OCI-LY1 (cell line): ENCODE measurements at regions not wholly inside any gene's neighbourhood (a gene's known extent, or its start where the extent isn't known, plus 50 kb on each side); places are given as distances from the start of the nearest gene placed in this dataset.

Source experiments
- H2AFZ ChIP-seq: fragments of 200-600 bp; sonication (generic), shearing (Covaris generic); 2 replicates; pipeline ENCODE4 v1.6.0; 2014; ENCODE audit warnings: antibody characterized with exemption, mild to moderate bottlenecking, low read length
- H3F3A ChIP-seq: fragments of 200-600 bp; sonication (generic), shearing (Covaris generic); 2 replicates; pipeline ENCODE4 v1.6.0; 2014; ENCODE audit warnings: mild to moderate bottlenecking, antibody characterized with exemption, low read length, moderate library complexity; ENCODE audit not compliant: insufficient read depth
- H3K27ac ChIP-seq: fragments of 200-600 bp; sonication (generic); 2 replicates; pipeline ENCODE4 v1.5.1; 2014; ENCODE audit warnings: low read length, mixed run types, mild to moderate bottlenecking, low read depth; ENCODE audit not compliant: poor library complexity, severe bottlenecking
- H3K27me3 ChIP-seq: fragments of 200-600 bp; sonication (generic); 2 replicates; pipeline ENCODE4 v1.6.0; 2014; ENCODE audit warnings: antibody characterized with exemption, mild to moderate bottlenecking, low read length, moderate library complexity; ENCODE audit not compliant: insufficient read depth
- H3K36me3 ChIP-seq: fragments of 200-600 bp; sonication (generic); 2 replicates; pipeline ENCODE4 v1.6.1; 2014; ENCODE audit warnings: mild to moderate bottlenecking, antibody characterized with exemption, low read length, moderate library complexity, mixed read lengths; ENCODE audit not compliant: insufficient read depth
- H3K4me1 ChIP-seq: fragments of 200-600 bp; sonication (generic); 2 replicates; pipeline ENCODE4 v1.5.1; 2014; ENCODE audit warnings: mild to moderate bottlenecking, low read length, moderate library complexity; ENCODE audit not compliant: insufficient read depth, severe bottlenecking
- H3K4me2 ChIP-seq: fragments of 200-600 bp; sonication (generic), shearing (Covaris generic); 2 replicates; pipeline ENCODE4 v1.6.1; 2014; ENCODE audit warnings: low read length
- H3K4me3 ChIP-seq: fragments of 200-600 bp; sonication (generic); 2 replicates; pipeline ENCODE4 v1.5.1; 2014; ENCODE audit warnings: low read length, low read depth, mild to moderate bottlenecking, mixed read lengths; ENCODE audit not compliant: poor library complexity, severe bottlenecking
- H3K79me2 ChIP-seq: fragments of 200-600 bp; shearing (Covaris generic); 2 replicates; pipeline ENCODE4 v1.6.1; 2016; ENCODE audit warnings: mixed run types, low read length, mixed read lengths; ENCODE audit not compliant: insufficient read depth
- H3K9ac ChIP-seq: fragments of 200-600 bp; sonication (generic), shearing (Covaris generic); 2 replicates; pipeline ENCODE4 v1.6.1; 2014; ENCODE audit warnings: mild to moderate bottlenecking, low read length, mixed read lengths
- H3K9me2 ChIP-seq: fragments of 200-600 bp; sonication (generic), shearing (Covaris generic); 2 replicates; pipeline ENCODE4 v1.6.1; 2014; ENCODE audit warnings: low read depth, mild to moderate bottlenecking, low read length, mixed read lengths
- H3K9me3 ChIP-seq: fragments of 200-600 bp; shearing (Covaris generic); 2 replicates; pipeline ENCODE4 v1.6.1; 2014; ENCODE audit warnings: low read length, mixed read lengths
- H4K20me1 ChIP-seq: fragments of 200-600 bp; sonication (generic), shearing (Covaris generic); 2 replicates; pipeline ENCODE4 v1.6.0; 2016; ENCODE audit warnings: mild to moderate bottlenecking, low read length; ENCODE audit not compliant: insufficient read depth
- CTCF ChIP-seq: fragments of 200-600 bp; sonication (generic), shearing (Covaris generic); IDR thresholded peaks from 2 replicates; pipeline ENCODE4 v1.5.1; 2017; ENCODE audit warnings: mild to moderate bottlenecking, antibody characterized with exemption, low read length, moderate library complexity, mixed read lengths
- EZH2 ChIP-seq: fragments of 200-600 bp; sonication (generic), shearing (Covaris generic); IDR thresholded peaks from 2 replicates; pipeline ENCODE4 v1.8.0; 2017; ENCODE audit warnings: borderline replicate concordance, mixed run types, mild to moderate bottlenecking, antibody characterized with exemption, low read length, moderate library complexity, mixed read lengths

GRCh38 chr5:173718469-173718868, 102.0 kb upstream of the BOD1 start:
- Histone ChIP-seq H3K36me3 (peaks cover 8% of the 10 kb centered on the region; the same call in 1 of the 2 replicates), H3K4me1 (peaks cover 96% of the 10 kb centered on the region), H3K27ac (peak overlapping the region; percentile 97), H3K9me3 (no peaks in the 10 kb centered on the region), H3F3A (no peaks in the 10 kb centered on the region), H3K4me2 (peak overlapping the region; percentile 48), H3K4me3 (peak overlapping the region; percentile 52), H3K9me2 (no peaks in the 10 kb centered on the region), H3K9ac (peak overlapping the region; percentile 59; the same call in 1 of the 2 replicates), H3K79me2 (no peaks in the 10 kb centered on the region), H2AFZ (no peak overlapping the region), H3K27me3 (no peaks in the 10 kb centered on the region), H4K20me1 (no peaks in the 10 kb centered on the region)
- TF ChIP-seq EZH2 (no peak), CTCF (no peak)

- H3K9me2 ChIP-seq = no peaks in the 10 kb centered on the region
- H3F3A ChIP-seq = no peaks in the 10 kb centered on the region
- H3K27me3 ChIP-seq = no peaks in the 10 kb centered on the region
- no peaks in the 10 kb centered on the region for H3K79me2 ChIP-seq
- peaks cover 84% of the 10 kb centered on the region for H3K4me1 ChIP-seq
- peak overlapping the region; percentile 52 for H3K4me3 ChIP-seq
- H3K27ac ChIP-seq = peak overlapping the region; percentile 97
- peaks cover 16% of the 10 kb centered on the region for H3K36me3 ChIP-seq
- TF ChIP-seq CTCF (no peak), EZH2 (no peak)
- no peak overlapping the region for H2AFZ ChIP-seq
- peak overlapping the region; percentile 59 for H3K9ac ChIP-seq
- peak overlapping the region; percentile 48 for H3K4me2 ChIP-seq
- no peaks in the 10 kb centered on the region for H4K20me1 ChIP-seq
- H3K9me3 ChIP-seq = no peaks in the 10 kb centered on the region
Observed at GRCh38 chr5:173719731-173720082, 103.3 kb upstream of the BOD1 start.

- H3K79me2 ChIP-seq = no peaks in the 10 kb centered on the region
- H4K20me1 ChIP-seq = no peaks in the 10 kb centered on the region
- H3K9ac ChIP-seq = peak overlapping the region; percentile 59
- no peaks in the 10 kb centered on the region for H3K9me2 ChIP-seq
- H3K27ac ChIP-seq = peak overlapping the region; percentile 97
- no peak overlapping the region for H2AFZ ChIP-seq
- TF ChIP-seq EZH2 = no peak
- no peak for TF ChIP-seq CTCF
- H3F3A ChIP-seq = no peaks in the 10 kb centered on the region
- H3K4me2 ChIP-seq = peak overlapping the region; percentile 48
- H3K4me1 ChIP-seq = peaks cover 77% of the 10 kb centered on the region
- H3K27me3 ChIP-seq = no peaks in the 10 kb centered on the region
- peak overlapping the region; percentile 52 for H3K4me3 ChIP-seq
- no peaks in the 10 kb centered on the region for H3K9me3 ChIP-seq
- peaks cover 22% of the 10 kb centered on the region for H3K36me3 ChIP-seq
Observed at GRCh38 chr5:173720286-173720952, 104.0 kb upstream of the BOD1 start.
